IPS-18c (cell line): ENCODE measurements at regions not wholly inside any gene's neighbourhood (a gene's known extent, or its start where the extent isn't known, plus 50 kb on each side); places are given as distances from the start of the nearest gene placed in this dataset.
"Not testable (repeated sequence)": the region's sequence is repeated elsewhere in the genome, so short reads cannot be mapped to it uniquely, and the experiment has no call there.

Experiments used
- H3K4me3 ChIP-seq: 2 replicates; pipeline ENCODE4 v1.7.0; 2013; ENCODE audit warnings: low read depth, mild to moderate bottlenecking, low read length, moderate library complexity; ENCODE audit not compliant: insufficient read depth
- H3K9me3 ChIP-seq: one replicate; pipeline ENCODE4 v1.6.1; 2013; ENCODE audit warnings: mild to moderate bottlenecking, low read length, moderate library complexity; ENCODE audit not compliant: control insufficient read depth, insufficient read depth

DNA sequence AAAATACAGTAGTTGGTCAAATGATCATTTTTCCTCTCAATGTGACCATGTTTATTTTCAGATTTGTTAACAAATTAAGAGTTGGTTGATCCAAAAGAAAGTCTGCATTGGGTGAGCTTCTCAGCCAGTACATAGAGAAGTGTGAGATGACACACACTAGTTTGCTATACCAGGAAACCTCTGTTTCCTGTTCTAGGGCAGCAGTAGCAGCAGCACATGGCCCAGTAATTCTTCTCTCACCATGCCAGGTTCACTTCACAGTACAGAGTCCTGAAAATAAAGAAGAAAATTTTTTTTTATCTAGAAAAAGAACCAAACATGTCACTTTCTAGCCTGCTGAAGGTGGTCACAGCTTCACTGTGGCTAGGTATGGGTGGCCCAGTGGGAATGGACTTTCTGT is 250.2 kb upstream of the OR4E1 start:
- Histone ChIP-seq H3K4me3 (no peak overlapping the region), H3K9me3 (no peaks in the 10 kb centered on the region)

DNA sequence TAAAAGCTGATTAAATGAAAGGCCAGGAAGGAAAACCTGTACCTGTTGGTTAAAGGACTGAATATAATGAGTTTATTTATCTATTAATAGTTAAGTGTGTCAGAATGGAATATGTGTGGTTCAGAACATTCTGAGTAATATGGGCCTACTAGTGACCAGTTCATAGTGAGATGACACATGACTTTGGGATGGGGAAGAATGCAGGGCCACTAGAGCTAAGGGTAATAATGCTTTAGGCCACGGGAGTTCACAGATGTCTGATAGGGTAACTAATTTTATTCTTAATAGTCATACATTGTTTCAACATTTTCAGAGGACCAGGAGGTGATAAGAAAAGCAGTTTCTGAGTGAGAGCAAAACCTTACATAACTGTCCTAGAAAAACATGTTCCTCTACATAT is 247.8 kb upstream of the OR4E1 start:
- Histone ChIP-seq H3K9me3 (no peaks in the 10 kb centered on the region), H3K4me3 (no peak overlapping the region)

DNA sequence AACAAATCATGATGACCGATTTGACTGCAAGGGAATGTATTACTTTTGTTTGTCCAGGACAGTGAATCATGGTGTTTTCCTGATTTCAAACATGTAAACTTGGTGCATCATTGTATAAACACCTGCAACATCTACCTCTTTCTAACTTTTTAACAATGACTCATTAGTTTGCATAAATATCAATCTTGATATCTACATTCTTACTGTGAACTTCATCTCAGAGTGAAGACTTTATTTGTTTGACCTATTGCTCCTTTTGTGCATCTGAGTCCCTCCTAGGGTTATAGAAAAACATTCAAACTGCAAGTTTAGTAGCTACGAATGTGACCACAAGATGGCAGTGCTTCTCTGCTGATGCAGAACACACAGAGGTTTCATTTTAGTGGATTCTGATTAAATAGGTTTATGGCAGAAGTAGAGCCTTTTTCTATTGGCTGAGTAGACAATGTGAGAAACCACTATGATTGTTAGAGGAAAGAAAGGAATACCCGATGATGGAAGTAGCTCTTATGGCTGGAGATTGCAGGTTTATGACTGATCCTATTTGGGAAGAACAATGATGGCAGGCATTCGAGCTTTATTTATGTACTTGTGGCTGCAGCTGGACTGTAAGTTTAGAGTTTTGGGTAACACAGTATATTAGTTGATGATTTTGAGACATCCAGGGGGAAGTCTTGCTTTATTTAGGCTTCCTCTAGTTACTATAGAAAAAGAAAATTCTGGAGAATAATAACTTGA is 244.2 kb upstream of the OR4E1 start:
- H3K9me3 ChIP-seq, result no peaks in the 10 kb centered on the region
- no peak overlapping the region for H3K4me3 ChIP-seq

DNA sequence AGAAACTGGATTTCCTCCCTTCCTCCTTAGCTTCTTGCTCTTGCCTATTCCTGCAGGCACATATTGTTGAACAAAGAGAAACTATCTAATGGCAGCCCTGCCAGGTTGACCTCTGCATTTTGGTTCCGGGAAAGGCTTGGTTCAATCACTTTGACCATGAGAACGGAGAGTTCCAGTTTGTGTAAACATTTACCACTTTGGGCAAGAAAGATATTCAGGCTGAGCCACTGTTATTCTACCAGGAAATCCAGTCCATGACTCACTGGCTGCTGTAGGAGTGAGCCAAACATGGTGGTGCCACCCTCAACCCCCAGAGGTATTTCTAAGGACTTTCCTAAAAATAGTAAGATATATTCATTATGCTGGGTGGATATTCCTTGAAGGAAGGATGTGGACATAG is 242.2 kb upstream of the OR4E1 start:
- no peak overlapping the region for H3K4me3 ChIP-seq

DNA sequence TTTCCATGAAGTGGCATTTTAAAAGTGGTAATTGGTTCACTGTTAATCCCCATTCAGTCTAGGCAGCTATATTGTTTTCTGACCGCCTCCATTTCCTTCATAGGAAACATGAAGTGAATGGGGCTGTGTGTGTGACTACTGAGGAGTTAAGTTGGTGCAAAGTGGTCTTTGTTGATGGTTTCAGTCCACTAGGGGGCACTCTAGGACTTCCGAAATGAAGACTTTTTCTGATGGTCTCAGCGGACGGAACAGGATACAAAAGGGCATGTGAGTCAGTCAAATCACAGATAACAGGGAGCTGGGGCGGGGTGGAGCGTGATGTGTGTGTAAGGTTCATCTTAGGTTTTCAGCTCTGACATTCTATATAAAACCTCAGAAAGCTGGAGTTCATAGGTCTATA is 240.1 kb upstream of the OR4E1 start:
- H3K9me3 ChIP-seq, result no peaks in the 10 kb centered on the region
- no peak overlapping the region for H3K4me3 ChIP-seq

More for the DNA sequence above, 242.2 kb upstream of the OR4E1 start:
- no peaks in the 10 kb centered on the region for H3K9me3 ChIP-seq

DNA sequence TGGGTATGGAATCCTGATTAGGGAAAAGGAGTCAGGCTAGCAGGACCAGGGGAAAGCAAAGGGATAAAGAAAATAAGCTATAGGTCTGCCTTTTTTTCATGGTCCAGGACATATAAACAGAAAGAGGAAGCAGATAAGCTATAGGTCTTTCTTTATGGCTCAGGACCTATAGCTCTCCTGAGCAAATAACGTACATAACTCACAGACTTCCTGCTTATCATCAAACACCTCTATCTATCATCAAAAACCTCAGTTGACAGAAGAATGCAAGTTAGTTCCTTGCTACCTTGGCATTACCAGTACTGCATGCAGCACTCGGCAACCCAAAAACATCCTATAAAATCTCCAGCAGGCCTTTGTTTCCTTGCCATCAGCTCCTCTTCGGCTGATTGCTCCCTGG is 238.7 kb upstream of the OR4E1 start:
- no peaks in the 10 kb centered on the region for H3K9me3 ChIP-seq
- H3K4me3 ChIP-seq, result no peak overlapping the region

DNA sequence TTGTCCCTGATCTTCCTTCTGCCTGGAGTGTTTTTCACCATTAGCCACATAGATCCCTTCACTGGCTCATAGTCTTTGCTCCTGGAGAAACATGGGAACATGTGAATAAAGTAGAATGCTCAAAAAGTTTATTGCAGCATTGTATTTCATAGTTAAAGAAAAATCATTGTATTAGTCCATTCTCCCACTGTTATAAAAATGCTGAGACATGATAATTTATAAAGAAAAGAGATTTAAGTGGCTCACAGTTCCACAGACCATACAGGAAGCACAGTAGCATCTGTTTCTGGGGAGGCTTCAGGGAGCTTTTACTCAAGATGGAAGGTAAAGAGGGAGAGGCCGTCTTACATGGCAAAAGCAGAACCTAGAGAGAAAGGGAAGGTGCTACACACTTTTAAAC is 238.3 kb upstream of the OR4E1 start:
- Histone ChIP-seq H3K4me3 (no peak overlapping the region), H3K9me3 (no peaks in the 10 kb centered on the region)

DNA sequence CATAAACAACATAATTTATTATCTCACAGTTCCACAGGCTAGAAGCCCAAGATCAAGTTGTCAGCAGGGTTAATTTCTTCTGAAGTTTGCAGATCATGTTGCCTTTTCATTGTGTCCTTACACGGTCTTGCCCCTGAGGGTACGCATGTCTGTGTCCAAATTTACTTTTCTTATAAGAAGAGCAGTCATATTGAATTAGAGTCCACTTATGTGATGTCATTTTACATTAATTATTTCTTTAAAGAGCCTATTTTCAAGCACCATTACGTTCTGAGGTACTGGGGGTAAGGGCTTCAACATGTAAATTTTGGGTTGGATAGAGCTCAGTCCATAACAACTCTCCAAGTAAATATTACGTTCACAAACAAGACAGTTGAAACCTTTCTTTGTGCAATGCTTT is 236.6 kb upstream of the OR4E1 start:
- Histone ChIP-seq H3K4me3 (no peak overlapping the region), H3K9me3 (no peaks in the 10 kb centered on the region)

DNA sequence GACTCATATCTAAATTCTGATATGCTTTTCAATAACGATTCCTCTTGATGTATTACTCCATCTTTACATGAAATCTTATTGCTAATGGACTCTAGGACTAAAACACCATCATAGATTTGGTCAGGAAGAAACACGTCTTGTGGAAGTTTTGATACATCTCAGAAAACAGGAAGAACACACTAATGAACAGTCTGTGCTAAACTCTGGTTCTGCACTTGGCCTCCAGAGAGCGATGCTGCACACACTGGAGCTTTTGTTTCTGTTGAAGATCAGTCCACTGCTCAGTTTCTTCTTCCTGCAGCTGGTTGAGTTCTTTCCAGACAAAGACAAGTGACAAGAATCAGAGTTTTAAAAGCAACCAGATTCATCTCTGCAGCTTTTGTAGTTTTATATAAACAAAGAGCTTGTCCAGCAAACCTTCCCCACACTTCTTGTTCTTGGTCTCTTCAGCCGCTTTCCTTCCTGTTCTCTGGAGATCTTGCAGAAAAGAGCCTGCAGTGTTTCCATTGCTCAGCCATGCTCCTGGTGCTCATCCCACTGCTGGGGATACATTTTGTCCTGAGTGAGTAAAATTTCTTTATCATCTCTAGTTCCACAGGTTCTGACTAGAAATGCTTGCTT is 229.1 kb upstream of the OR4E1 start:
- Histone ChIP-seq H3K4me3 (no peak overlapping the region), H3K9me3 (no peaks in the 10 kb centered on the region)

DNA sequence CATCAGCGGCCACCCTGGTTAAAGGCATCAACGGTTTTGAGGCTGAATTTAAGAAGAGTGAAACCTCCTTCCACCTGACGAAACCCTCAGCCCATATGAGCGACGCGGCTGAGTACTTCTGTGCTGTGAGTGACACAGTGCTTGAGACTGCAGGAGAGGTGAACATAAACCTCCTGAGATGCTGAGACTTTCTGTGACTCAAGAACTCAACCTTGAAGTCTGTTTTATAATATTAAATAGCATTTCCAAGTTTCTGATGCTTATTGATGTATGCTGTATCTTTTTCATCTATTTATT is 221.2 kb upstream of the OR4E1 start:
- not testable (repeated sequence) for H3K4me3 ChIP-seq, H3K9me3 ChIP-seq

DNA sequence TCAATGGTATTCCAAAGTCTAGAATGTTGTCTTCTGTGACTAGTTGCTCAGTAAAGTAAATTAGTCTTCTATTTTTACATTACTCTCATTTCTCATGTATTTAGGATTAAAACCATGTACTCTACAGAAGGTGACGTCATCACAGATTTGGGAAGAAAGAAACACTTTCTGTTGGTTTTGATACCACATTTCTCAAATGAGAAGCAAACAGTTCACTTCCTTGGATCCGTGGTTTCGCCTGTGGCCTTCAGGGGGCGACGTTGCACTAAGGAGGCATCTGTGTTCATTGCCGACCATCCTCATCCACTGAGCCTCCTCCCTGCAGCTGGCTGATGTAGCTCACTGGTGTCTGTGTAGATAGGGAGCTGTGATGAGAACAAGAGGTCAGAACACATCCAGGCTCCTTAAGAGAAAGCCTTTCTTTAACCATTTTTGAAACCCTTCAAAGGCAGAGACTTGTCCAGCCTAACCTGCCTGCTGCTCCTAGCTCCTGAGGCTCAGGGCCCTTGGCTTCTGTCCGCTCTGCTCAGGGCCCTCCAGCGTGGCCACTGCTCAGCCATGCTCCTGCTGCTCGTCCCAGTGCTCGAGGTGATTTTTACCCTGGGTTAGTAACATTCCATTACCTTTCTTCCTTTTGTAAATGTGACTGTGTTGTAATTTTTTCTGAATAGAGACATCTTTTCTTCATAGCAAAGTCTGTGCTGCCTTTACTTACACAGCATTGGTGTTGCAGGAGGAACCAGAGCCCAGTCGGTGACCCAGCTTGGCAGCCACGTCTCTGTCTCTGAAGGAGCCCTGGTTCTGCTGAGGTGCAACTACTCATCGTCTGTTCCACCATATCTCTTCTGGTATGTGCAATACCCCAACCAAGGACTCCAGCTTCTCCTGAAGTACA is 220.6 kb upstream of the OR4E1 start:
- no peak overlapping the region for H3K4me3 ChIP-seq
- no peaks in the 10 kb centered on the region for H3K9me3 ChIP-seq

DNA sequence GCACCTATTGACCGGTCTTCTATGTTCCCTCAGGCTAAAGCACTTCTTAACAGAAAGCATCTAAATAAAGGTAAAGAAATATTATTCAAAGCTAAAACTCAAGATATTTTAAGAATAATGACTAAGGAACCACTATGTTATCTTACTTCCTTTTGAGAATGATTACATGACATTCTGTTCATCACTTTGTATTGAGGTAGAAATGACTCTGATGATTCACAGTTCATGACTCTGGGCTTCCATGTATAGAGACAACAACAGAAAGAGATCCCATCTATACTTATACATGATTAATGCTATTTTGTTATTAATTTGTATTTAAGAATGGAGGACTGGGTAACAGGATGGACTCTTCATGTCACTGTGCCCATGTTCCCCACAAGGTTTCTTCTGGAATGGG is 218.3 kb upstream of the OR4E1 start:
- Histone ChIP-seq H3K4me3 (no peak overlapping the region), H3K9me3 (no peaks in the 10 kb centered on the region)

DNA sequence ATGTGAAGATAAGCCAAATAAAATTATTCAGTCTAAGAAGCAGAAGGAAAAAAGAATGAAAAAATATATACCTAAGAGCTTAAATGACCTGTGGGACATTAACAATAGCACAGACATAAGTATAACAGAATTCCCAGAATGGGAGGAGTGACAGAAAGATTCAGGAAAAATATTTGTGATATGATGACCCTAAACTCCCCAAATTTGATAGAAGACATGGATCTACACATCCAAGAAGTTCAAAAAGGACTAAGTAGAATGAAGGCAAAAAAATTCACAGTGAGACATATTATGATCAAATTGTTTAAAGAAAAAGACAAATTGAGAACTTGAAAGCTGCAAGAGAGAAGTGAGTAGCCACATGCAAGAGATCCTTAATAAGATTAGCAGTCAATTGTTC is 211.4 kb upstream of the OR4E1 start:
- Histone ChIP-seq H3K4me3 (no peak overlapping the region), H3K9me3 (no peaks in the 10 kb centered on the region)

DNA sequence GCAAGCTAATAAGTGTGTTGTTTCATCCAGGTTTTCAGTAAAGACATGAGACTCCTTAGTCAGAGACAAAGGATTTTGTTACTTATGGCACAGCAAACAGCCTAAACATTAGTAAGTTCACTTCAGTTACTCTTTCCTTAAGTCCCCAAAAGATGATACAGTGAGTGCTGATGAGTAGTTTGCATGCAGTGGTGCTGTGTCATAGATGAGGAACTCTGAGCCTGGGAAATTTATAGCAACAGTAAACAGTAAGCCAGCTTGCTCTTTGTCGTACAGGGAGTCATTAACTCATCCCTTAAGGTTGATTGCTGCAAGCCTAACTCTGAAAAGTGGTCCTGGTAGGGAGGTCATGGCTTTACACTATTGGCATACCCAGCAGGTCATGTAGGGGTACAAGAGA is 208.6 kb upstream of the OR4E1 start:
- Histone ChIP-seq H3K9me3 (no peaks in the 10 kb centered on the region), H3K4me3 (no peak overlapping the region)

DNA sequence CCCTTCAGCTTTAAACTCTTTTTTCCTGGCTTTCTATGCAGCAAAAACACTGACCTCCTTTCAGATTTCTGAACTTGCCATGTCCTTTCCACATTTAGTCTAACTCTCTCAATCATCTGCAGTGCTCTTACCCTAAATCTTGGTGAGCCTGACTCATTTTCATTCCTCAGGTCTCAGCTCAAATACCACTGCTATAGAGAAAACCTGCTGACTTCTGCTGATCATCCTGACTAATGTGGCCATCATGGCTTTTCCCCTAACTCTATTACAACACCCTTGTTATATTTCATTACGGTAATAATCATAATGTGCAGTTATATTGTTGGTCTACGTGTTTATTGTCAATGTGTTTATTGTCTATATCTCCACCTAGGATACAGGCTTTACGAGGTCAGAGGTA is 207.3 kb upstream of the OR4E1 start:
- H3K9me3 ChIP-seq, result no peaks in the 10 kb centered on the region
- no peak overlapping the region for H3K4me3 ChIP-seq

DNA sequence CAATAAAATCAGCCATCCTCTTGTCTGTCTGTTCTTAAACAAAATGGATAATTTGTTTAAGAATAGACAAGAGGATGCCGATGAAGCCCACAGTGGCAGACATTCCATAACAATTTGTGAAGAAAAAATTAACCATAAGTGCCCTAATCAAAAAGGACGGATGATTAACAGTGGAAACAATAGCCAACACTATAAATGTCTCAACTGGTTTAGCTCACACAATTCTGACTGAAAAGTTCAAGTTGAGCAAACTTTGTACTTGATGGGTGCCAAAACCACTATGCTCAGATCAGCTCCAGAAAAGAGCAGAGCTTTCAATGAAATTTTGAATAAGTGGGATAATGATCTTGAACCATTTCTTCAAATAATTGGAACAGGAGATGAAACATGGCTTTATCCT is 202.2 kb upstream of the OR4E1 start:
- Histone ChIP-seq H3K9me3 (no peaks in the 10 kb centered on the region), H3K4me3 (no peak overlapping the region)

DNA sequence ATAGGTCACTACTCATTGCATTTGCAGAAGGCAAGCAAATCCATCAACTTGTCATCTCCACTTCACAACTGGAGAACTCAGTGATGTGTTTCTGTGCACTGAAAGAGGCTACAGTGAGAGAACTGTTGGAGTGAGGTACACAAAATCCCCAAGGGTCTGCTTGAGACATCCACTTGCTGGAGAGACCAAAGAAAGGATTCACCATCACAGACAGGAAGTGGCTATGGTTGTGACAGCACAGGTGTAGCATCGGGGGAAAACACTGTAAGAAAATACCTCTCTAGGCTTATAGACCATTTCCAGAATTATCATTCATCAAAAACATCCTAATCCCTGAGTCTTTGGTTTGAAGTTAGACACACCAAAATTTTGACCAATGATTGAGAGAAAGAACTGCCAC is 201.3 kb upstream of the OR4E1 start:
- no peak overlapping the region for H3K4me3 ChIP-seq
- H3K9me3 ChIP-seq, result no peaks in the 10 kb centered on the region

DNA sequence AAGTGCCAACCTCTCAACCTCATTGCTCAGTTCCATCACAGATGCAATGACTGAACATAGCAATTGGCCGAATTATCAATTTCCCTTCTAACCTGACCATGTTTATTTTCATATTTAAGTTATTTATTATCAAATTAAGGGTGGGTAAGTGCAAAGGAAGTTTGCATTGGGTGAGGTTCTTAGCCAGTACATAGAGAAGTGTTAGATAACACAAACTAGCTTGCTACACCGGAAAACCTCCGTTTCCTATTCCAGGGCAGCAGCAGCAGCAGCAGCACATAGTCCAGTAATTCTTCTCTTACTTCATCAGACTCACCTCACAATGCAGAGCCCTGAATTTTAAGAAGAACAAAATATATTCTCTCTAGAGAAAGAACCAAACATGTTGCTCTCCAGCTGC is 200.5 kb upstream of the OR4E1 start:
- no peak overlapping the region for H3K4me3 ChIP-seq
- no peaks in the 10 kb centered on the region for H3K9me3 ChIP-seq
